OCI-LY1 (cell line): ENCODE measurements at regions not wholly inside any gene's neighbourhood (a gene's known extent, or its start where the extent isn't known, plus 50 kb on each side); places are given as distances from the start of the nearest gene placed in this dataset.

Source experiments
- H2AFZ ChIP-seq: fragments of 200-600 bp; sonication (generic), shearing (Covaris generic); 2 replicates; pipeline ENCODE4 v1.6.0; 2014; ENCODE audit warnings: antibody characterized with exemption, mild to moderate bottlenecking, low read length
- H3F3A ChIP-seq: fragments of 200-600 bp; sonication (generic), shearing (Covaris generic); 2 replicates; pipeline ENCODE4 v1.6.0; 2014; ENCODE audit warnings: mild to moderate bottlenecking, antibody characterized with exemption, low read length, moderate library complexity; ENCODE audit not compliant: insufficient read depth
- H3K27ac ChIP-seq: fragments of 200-600 bp; sonication (generic); 2 replicates; pipeline ENCODE4 v1.5.1; 2014; ENCODE audit warnings: low read length, mixed run types, mild to moderate bottlenecking, low read depth; ENCODE audit not compliant: poor library complexity, severe bottlenecking
- H3K27me3 ChIP-seq: fragments of 200-600 bp; sonication (generic); 2 replicates; pipeline ENCODE4 v1.6.0; 2014; ENCODE audit warnings: antibody characterized with exemption, mild to moderate bottlenecking, low read length, moderate library complexity; ENCODE audit not compliant: insufficient read depth
- H3K36me3 ChIP-seq: fragments of 200-600 bp; sonication (generic); 2 replicates; pipeline ENCODE4 v1.6.1; 2014; ENCODE audit warnings: mild to moderate bottlenecking, antibody characterized with exemption, low read length, moderate library complexity, mixed read lengths; ENCODE audit not compliant: insufficient read depth
- H3K4me1 ChIP-seq: fragments of 200-600 bp; sonication (generic); 2 replicates; pipeline ENCODE4 v1.5.1; 2014; ENCODE audit warnings: mild to moderate bottlenecking, low read length, moderate library complexity; ENCODE audit not compliant: insufficient read depth, severe bottlenecking
- H3K4me2 ChIP-seq: fragments of 200-600 bp; sonication (generic), shearing (Covaris generic); 2 replicates; pipeline ENCODE4 v1.6.1; 2014; ENCODE audit warnings: low read length
- H3K4me3 ChIP-seq: fragments of 200-600 bp; sonication (generic); 2 replicates; pipeline ENCODE4 v1.5.1; 2014; ENCODE audit warnings: low read length, low read depth, mild to moderate bottlenecking, mixed read lengths; ENCODE audit not compliant: poor library complexity, severe bottlenecking
- H3K79me2 ChIP-seq: fragments of 200-600 bp; shearing (Covaris generic); 2 replicates; pipeline ENCODE4 v1.6.1; 2016; ENCODE audit warnings: mixed run types, low read length, mixed read lengths; ENCODE audit not compliant: insufficient read depth
- H3K9ac ChIP-seq: fragments of 200-600 bp; sonication (generic), shearing (Covaris generic); 2 replicates; pipeline ENCODE4 v1.6.1; 2014; ENCODE audit warnings: mild to moderate bottlenecking, low read length, mixed read lengths
- H3K9me2 ChIP-seq: fragments of 200-600 bp; sonication (generic), shearing (Covaris generic); 2 replicates; pipeline ENCODE4 v1.6.1; 2014; ENCODE audit warnings: low read depth, mild to moderate bottlenecking, low read length, mixed read lengths
- H3K9me3 ChIP-seq: fragments of 200-600 bp; shearing (Covaris generic); 2 replicates; pipeline ENCODE4 v1.6.1; 2014; ENCODE audit warnings: low read length, mixed read lengths
- H4K20me1 ChIP-seq: fragments of 200-600 bp; sonication (generic), shearing (Covaris generic); 2 replicates; pipeline ENCODE4 v1.6.0; 2016; ENCODE audit warnings: mild to moderate bottlenecking, low read length; ENCODE audit not compliant: insufficient read depth
- CTCF ChIP-seq: fragments of 200-600 bp; sonication (generic), shearing (Covaris generic); IDR thresholded peaks from 2 replicates; pipeline ENCODE4 v1.5.1; 2017; ENCODE audit warnings: mild to moderate bottlenecking, antibody characterized with exemption, low read length, moderate library complexity, mixed read lengths
- EZH2 ChIP-seq: fragments of 200-600 bp; sonication (generic), shearing (Covaris generic); IDR thresholded peaks from 2 replicates; pipeline ENCODE4 v1.8.0; 2017; ENCODE audit warnings: borderline replicate concordance, mixed run types, mild to moderate bottlenecking, antibody characterized with exemption, low read length, moderate library complexity, mixed read lengths

- Histone ChIP-seq H3K9ac (no peak overlapping the region), H3K4me1 (no peaks in the 10 kb centered on the region), H3K27me3 (no peaks in the 10 kb centered on the region), H3K36me3 (no peaks in the 10 kb centered on the region), H3K27ac (no peak overlapping the region), H3K4me3 (no peak overlapping the region), H3K79me2 (no peaks in the 10 kb centered on the region), H3F3A (no peaks in the 10 kb centered on the region), H2AFZ (no peak overlapping the region), H3K9me3 (peaks cover 4% of the 10 kb centered on the region; the same call in 1 of the 2 replicates), H3K9me2 (no peaks in the 10 kb centered on the region), H3K4me2 (no peak overlapping the region), H4K20me1 (no peaks in the 10 kb centered on the region)
- TF ChIP-seq EZH2: no peak
- no peak for TF ChIP-seq CTCF
These were observed 171.4 kb downstream of the AASDH start for GRCh38 chr4:56215901-56216300.

GRCh38 chr4:56215141-56215783 is 172.0 kb downstream of the AASDH start:
- no peak for TF ChIP-seq EZH2
- no peak for TF ChIP-seq CTCF
- H3K4me1 ChIP-seq: no peaks in the 10 kb centered on the region
- no peak overlapping the region for H3K9ac ChIP-seq
- H3K9me3 ChIP-seq: peaks cover 4% of the 10 kb centered on the region; the same call in 1 of the 2 replicates
- H3K4me3 ChIP-seq: no peak overlapping the region
- H3K27me3 ChIP-seq: no peaks in the 10 kb centered on the region
- H4K20me1 ChIP-seq: no peaks in the 10 kb centered on the region
- H3K79me2 ChIP-seq: no peaks in the 10 kb centered on the region
- no peaks in the 10 kb centered on the region for H3K36me3 ChIP-seq
- H3F3A ChIP-seq: no peaks in the 10 kb centered on the region
- no peaks in the 10 kb centered on the region for H3K9me2 ChIP-seq
- no peak overlapping the region for H3K4me2 ChIP-seq
- H2AFZ ChIP-seq: no peak overlapping the region
- H3K27ac ChIP-seq: no peak overlapping the region

- no peak for TF ChIP-seq EZH2
- no peak for TF ChIP-seq CTCF
- no peaks in the 10 kb centered on the region for H4K20me1 ChIP-seq
These were observed 173.7 kb downstream of the AASDH start for GRCh38 chr4:56213543-56213942.

More at GRCh38 chr4:56213543-56213942, 173.7 kb downstream of the AASDH start:
- Histone ChIP-seq H3K27ac (no peak overlapping the region), H2AFZ (no peak overlapping the region), H3K4me3 (no peak overlapping the region), H3K4me1 (no peaks in the 10 kb centered on the region), H3K27me3 (no peaks in the 10 kb centered on the region), H3K79me2 (no peaks in the 10 kb centered on the region), H3K36me3 (no peaks in the 10 kb centered on the region), H3K9ac (no peak overlapping the region), H3K4me2 (no peak overlapping the region), H3F3A (no peaks in the 10 kb centered on the region), H3K9me3 (peaks cover 4% of the 10 kb centered on the region; the same call in 1 of the 2 replicates), H3K9me2 (no peaks in the 10 kb centered on the region)
